ENCODE measurements at regions not wholly inside any gene's neighbourhood (a gene's known extent, or its start where the extent isn't known, plus 50 kb on each side); places are given as distances from the start of the nearest gene placed in this dataset.

DNA sequence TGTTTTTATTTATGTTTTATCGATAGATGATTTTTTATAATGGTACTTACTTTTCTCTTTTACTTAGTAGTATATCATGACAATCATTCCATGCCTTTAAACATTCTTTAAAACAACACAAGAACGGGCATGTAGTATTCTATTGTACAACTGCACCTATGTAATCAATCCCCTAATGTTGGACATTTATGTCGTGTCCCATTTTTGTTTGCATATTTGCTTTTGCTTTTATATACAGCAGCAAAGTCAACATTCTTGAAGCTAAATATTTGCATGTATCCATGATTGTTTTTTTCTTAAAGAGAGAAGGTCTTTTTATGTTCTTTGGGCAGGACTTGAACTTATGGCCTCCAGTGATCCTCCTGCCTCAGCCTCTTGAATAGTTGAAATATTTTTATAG, 527.0 kb upstream of the CLINT1 start:
- TF ChIP-seq, protein P1, sequence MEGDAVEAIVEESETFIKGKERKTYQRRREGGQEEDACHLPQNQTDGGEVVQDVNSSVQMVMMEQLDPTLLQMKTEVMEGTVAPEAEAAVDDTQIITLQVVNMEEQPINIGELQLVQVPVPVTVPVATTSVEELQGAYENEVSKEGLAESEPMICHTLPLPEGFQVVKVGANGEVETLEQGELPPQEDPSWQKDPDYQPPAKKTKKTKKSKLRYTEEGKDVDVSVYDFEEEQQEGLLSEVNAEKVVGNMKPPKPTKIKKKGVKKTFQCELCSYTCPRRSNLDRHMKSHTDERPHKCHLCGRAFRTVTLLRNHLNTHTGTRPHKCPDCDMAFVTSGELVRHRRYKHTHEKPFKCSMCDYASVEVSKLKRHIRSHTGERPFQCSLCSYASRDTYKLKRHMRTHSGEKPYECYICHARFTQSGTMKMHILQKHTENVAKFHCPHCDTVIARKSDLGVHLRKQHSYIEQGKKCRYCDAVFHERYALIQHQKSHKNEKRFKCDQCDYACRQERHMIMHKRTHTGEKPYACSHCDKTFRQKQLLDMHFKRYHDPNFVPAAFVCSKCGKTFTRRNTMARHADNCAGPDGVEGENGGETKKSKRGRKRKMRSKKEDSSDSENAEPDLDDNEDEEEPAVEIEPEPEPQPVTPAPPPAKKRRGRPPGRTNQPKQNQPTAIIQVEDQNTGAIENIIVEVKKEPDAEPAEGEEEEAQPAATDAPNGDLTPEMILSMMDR (conservative IDR thresholded peaks at IDR 0.05 in 1 of 2, IDR thresholded peaks at IDR 0.05 in 1 of 2; ENCODE audit: extremely low read depth in 1 of 2, insufficient read depth in 1 of 2, low read depth in 1 of 2, low read length in 2 of 2) = no peak
- TF ChIP-seq EZH2 (IDR thresholded peaks at IDR 0.05; ENCODE audit: borderline replicate concordance, low read length) = no peak
